ENCODE measurements at regions not wholly inside any gene's neighbourhood (a gene's known extent, or its start where the extent isn't known, plus 50 kb on each side); places are given as distances from the start of the nearest gene placed in this dataset.
A peak's percentile ranks its signal among the peaks of the same experiment; 100 is the strongest.

DNA sequence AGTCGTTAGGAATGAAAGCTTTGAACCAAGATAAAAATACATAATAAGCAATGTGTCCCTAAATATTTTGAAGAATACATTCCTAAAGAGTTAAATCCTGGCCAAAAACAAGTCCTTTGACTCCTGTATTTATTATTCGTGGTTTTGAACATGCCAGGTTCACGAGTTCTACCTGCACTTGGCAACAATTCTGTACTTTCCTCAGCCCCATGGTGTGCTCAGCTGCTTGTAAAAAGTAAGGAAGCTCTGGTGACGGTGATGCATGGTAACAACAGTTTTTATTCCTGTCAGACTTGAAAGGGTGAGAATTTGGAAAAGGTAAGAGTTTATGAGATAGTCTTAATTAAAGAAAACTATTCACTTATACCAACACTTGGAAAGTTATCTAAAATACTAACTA is 95.0 kb upstream of the KLF12 start:
- ChIA-PET CTCF (interaction anchor here (0.6 to 3.8 kb wide), 3 partner anchors 54 to 462 kb away, joined by 3 to 18 read pairs (median 4); no protein-coding TSS in a partner anchor), POLR2A (interaction anchor here (0.6 to 6.0 kb wide), 3 partner anchors 19 to 94 kb away, joined by 3 to 37 read pairs (median 7); partner anchors contain the start of gene KLF12)
- ATAC-seq (ENCODE audit: poor library complexity) (no peak), DNase-seq (no peak)
- Histone ChIP-seq H3K9me3 (ENCODE audit: control insufficient read depth in 1 of 2, insufficient read depth in 1 of 2, low read length in 2 of 2) (no peaks in the 10 kb centered on the region), H3K27me3 (ENCODE audit: control insufficient read depth in 1 of 2, insufficient read depth in 2 of 2, low read length in 2 of 2) (no peaks in the 10 kb centered on the region), H3K27ac (ENCODE audit: low read depth in 1 of 2, low read length in 2 of 2) (no peak overlapping the region), H3K36me3 (ENCODE audit: insufficient read depth, low read length) (no peaks in the 10 kb centered on the region), H3K4me3 (ENCODE audit: low read length) (no peak overlapping the region), H3K4me1 (ENCODE audit: insufficient read depth, low read length) (peaks cover 17% of the 10 kb centered on the region)
- Mint-ChIP-seq H3K36me3 (ENCODE audit: low read depth) (peaks cover 6% of the 10 kb centered on the region), H3K9me3 (peaks cover 2% of the 10 kb centered on the region), H3K4me1 (ENCODE audit: low read depth) (peaks cover 40% of the 10 kb centered on the region), H3K27ac (peak overlapping the region; percentile 90), H3K4me3 (no peak overlapping the region), H3K27me3 (no peaks in the 10 kb centered on the region)
- intact Hi-C loops (cut with DNase I, micrococcal nuclease) = no loop called here
- TF ChIP-seq, protein P1, sequence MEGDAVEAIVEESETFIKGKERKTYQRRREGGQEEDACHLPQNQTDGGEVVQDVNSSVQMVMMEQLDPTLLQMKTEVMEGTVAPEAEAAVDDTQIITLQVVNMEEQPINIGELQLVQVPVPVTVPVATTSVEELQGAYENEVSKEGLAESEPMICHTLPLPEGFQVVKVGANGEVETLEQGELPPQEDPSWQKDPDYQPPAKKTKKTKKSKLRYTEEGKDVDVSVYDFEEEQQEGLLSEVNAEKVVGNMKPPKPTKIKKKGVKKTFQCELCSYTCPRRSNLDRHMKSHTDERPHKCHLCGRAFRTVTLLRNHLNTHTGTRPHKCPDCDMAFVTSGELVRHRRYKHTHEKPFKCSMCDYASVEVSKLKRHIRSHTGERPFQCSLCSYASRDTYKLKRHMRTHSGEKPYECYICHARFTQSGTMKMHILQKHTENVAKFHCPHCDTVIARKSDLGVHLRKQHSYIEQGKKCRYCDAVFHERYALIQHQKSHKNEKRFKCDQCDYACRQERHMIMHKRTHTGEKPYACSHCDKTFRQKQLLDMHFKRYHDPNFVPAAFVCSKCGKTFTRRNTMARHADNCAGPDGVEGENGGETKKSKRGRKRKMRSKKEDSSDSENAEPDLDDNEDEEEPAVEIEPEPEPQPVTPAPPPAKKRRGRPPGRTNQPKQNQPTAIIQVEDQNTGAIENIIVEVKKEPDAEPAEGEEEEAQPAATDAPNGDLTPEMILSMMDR (IDR thresholded peaks at IDR 0.05) = no peak

DNA sequence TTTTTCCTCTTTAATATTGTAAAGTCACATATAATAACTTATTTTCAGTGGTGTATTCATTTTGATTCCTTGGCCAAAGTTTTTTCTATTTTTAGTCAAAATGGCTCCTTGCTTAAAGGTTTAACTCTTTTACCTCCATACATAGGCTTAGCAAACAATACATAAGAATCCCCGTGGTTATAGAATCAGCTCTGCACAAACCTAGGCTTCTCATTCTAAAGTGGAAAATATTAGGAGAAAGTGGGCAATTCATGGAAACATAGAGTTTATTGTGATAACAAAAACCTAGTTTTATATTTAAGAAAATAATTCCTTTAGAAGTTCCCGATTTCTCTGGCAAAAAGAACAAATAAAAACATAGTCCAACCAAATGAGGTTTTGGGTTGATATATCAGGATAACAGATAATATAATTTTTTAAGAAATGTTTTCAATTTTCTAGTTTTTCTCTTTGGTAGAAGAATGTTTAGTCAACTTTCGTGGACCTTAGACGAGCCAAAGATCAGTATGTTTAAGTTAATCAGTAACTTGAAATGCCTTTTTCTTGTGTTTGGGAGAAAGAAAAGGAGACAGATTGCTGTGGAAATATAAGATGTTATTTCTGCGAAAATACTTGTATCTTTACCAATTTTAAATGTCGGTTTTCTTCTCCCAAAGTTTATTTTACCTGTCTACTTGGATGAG is 93.4 kb upstream of the KLF12 start:
- no peak for ATAC-seq (ENCODE audit: poor library complexity)
- no peaks in the 10 kb centered on the region for H3K27me3 Mint-ChIP-seq
- no peaks in the 10 kb centered on the region for H3K9me3 ChIP-seq (ENCODE audit: control insufficient read depth in 1 of 2, insufficient read depth in 1 of 2, low read length in 2 of 2)
- CTCF ChIA-PET = interaction anchor here (3.8 kb wide), 1 partner anchor 59 kb away, joined by 18 read pairs; no protein-coding TSS in a partner anchor
- peaks cover 29% of the 10 kb centered on the region for H3K4me1 Mint-ChIP-seq (ENCODE audit: low read depth)
- intact Hi-C loops (cut with DNase I, micrococcal nuclease) = no loop called here
- peaks cover 2% of the 10 kb centered on the region for H3K9me3 Mint-ChIP-seq
- H3K36me3 Mint-ChIP-seq (ENCODE audit: low read depth) = peaks cover 5% of the 10 kb centered on the region
- no peak overlapping the region for H3K4me3 ChIP-seq (ENCODE audit: low read length)
- DNase-seq = no peak
- H3K4me1 ChIP-seq (ENCODE audit: insufficient read depth, low read length) = peaks cover 12% of the 10 kb centered on the region
- TF ChIP-seq, protein P1 (IDR thresholded peaks at IDR 0.05) = no peak
- no peak overlapping the region for H3K4me3 Mint-ChIP-seq
- POLR2A ChIA-PET = interaction anchor here (1.0 kb wide), 1 partner anchor 59 kb away, joined by 4 read pairs; no protein-coding TSS in a partner anchor
- H3K27ac Mint-ChIP-seq = no peak overlapping the region
- no peak overlapping the region for H3K27ac ChIP-seq (ENCODE audit: low read depth in 1 of 2, low read length in 2 of 2)
- H3K36me3 ChIP-seq (ENCODE audit: insufficient read depth, low read length) = no peaks in the 10 kb centered on the region
- no peaks in the 10 kb centered on the region for H3K27me3 ChIP-seq (ENCODE audit: control insufficient read depth in 1 of 2, insufficient read depth in 2 of 2, low read length in 2 of 2)

DNA sequence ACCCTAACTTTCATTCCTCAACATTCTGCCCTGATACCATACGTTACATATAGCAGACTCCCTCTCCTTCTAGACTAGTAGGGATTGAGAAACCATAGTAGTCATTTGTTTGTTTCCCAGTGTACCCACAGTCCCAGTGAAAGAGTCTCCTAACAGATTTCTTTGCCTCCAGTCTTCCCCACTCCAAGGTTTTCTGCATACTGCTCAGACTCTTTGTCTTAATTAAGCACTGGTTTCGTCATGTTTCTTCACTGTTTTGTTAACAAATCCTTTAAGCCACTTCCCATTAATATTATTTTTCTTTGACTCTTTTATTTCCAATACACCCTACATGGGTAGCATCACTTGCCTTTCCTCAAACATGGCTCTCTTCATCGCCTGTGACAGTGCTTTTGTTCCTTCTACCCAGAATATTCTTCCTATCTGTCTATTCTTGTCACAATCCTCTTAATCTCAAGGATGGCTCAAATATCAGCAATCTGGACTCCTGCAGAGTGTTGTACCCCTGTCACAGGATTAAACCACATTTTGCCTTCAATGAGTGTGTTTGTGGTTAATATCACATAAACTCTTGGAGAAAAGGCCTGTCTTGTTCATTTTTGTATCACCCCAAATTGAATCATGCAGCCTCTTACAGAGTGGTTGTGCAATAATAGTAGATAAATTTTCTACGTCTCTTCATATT is 92.7 kb upstream of the KLF12 start:
- no peaks in the 10 kb centered on the region for H3K27me3 ChIP-seq (ENCODE audit: control insufficient read depth in 1 of 2, insufficient read depth in 2 of 2, low read length in 2 of 2)
- ATAC-seq (ENCODE audit: poor library complexity) (no peak), DNase-seq (no peak)
- intact Hi-C loops (cut with DNase I, micrococcal nuclease) = no loop called here
- POLR2A ChIA-PET = no interaction called here
- no peaks in the 10 kb centered on the region for H3K36me3 ChIP-seq (ENCODE audit: insufficient read depth, low read length)
- CTCF ChIA-PET = interaction anchor here (1.1 kb wide), 1 partner anchor 172 kb away, joined by 3 read pairs; no protein-coding TSS in a partner anchor
- no peak overlapping the region for H3K27ac ChIP-seq (ENCODE audit: low read depth in 1 of 2, low read length in 2 of 2)
- H3K9me3 Mint-ChIP-seq = peaks cover 2% of the 10 kb centered on the region
- peaks cover 22% of the 10 kb centered on the region for H3K4me1 Mint-ChIP-seq (ENCODE audit: low read depth)
- H3K36me3 Mint-ChIP-seq (ENCODE audit: low read depth) = peaks cover 5% of the 10 kb centered on the region
- H3K27ac Mint-ChIP-seq = no peak overlapping the region
- TF ChIP-seq, protein P1 (IDR thresholded peaks at IDR 0.05) = no peak
- no peak overlapping the region for H3K4me3 ChIP-seq (ENCODE audit: low read length)
- no peaks in the 10 kb centered on the region for H3K27me3 Mint-ChIP-seq
- peaks cover 12% of the 10 kb centered on the region for H3K4me1 ChIP-seq (ENCODE audit: insufficient read depth, low read length)
- no peak overlapping the region for H3K4me3 Mint-ChIP-seq
- H3K9me3 ChIP-seq (ENCODE audit: control insufficient read depth in 1 of 2, insufficient read depth in 1 of 2, low read length in 2 of 2) = no peaks in the 10 kb centered on the region
